CD14-positive monocyte (primary cell): ENCODE measurements at regions not wholly inside any gene's neighbourhood (a gene's known extent, or its start where the extent isn't known, plus 50 kb on each side); places are given as distances from the start of the nearest gene placed in this dataset.

Experiments
- DNase-seq, 3 donors: peaks; one replicate each; pipeline ENCODE4 v3.0.0-alpha.2; 2011 to 2022
- H2AFZ ChIP-seq: 2 replicates; pipeline ENCODE4 v1.6.0; 2012; ENCODE audit warnings: mild to moderate bottlenecking, low read depth, low read length, inconsistent platforms; ENCODE audit not compliant: insufficient read depth, poor library complexity, severe bottlenecking
- H3K27ac ChIP-seq, 2 donors: 1 replicate in 1 of 2; 2 replicates in 1 of 2; pipeline ENCODE4 v1.5.1; 2012 to 2013; ENCODE audit warnings: low read length in 2 of 2, control low read depth in 1 of 2, inconsistent platforms in 1 of 2, low read depth in 1 of 2, mild to moderate bottlenecking in 1 of 2
- H3K27me3 ChIP-seq, 2 donors: one replicate each; pipeline versions ENCODE4 v1.6.0 to v1.6.1; 2011 to 2013; ENCODE audit warnings: low read length in 2 of 2; ENCODE audit not compliant: control insufficient read depth in 2 of 2, insufficient read depth in 2 of 2
- H3K36me3 ChIP-seq, 2 donors: replicated peaks in 1 of 2; 1 replicate in 1 of 2; 2 replicates in 1 of 2; pipeline versions ENCODE4 v1.5.1 to v1.6.1; 2012 to 2013; ENCODE audit warnings: low read length in 2 of 2, control low read depth in 1 of 2, inconsistent platforms in 1 of 2, mild to moderate bottlenecking in 1 of 2; ENCODE audit not compliant: insufficient read depth in 2 of 2, control insufficient read depth in 1 of 2
- H3K4me1 ChIP-seq, 2 donors: 1 replicate in 1 of 2; 2 replicates in 1 of 2; pipeline versions ENCODE4 v1.5.1 to v1.6.1; 2012 to 2013; ENCODE audit warnings: low read length in 2 of 2, control low read depth in 1 of 2, inconsistent platforms in 1 of 2, mild to moderate bottlenecking in 1 of 2, moderate library complexity in 1 of 2; ENCODE audit not compliant: insufficient read depth in 2 of 2, control insufficient read depth in 1 of 2
- H3K4me2 ChIP-seq: replicated peaks from 2 replicates; pipeline ENCODE3; 2012; ENCODE audit warnings: low read length, moderate library complexity, mild to moderate bottlenecking; ENCODE audit not compliant: poor library complexity, severe bottlenecking; ENCODE audit errors: extremely low read depth
- H3K4me3 ChIP-seq, 3 experiments: fragments of 200-600 bp in 1 of 3; sonication (generic) in 1 of 3; replicated peaks in 1 of 3; 1 replicate in 2 of 3; 2 replicates in 1 of 3; pipeline ENCODE4 v1.5.1; 2011 to 2013; ENCODE audit warnings: low read length in 3 of 3, mild to moderate bottlenecking in 3 of 3, control low read depth in 2 of 3, low read depth in 2 of 3, inconsistent platforms in 1 of 3, moderate library complexity in 1 of 3
- H3K79me2 ChIP-seq: 2 replicates; pipeline ENCODE4 v1.6.0; 2012; ENCODE audit warnings: mild to moderate bottlenecking, control low read depth, inconsistent platforms, low read length, moderate library complexity; ENCODE audit not compliant: insufficient read depth
- H3K9ac ChIP-seq: 2 replicates; pipeline ENCODE4 v1.6.0; 2017; ENCODE audit warnings: low read length, mild to moderate bottlenecking; ENCODE audit not compliant: insufficient read depth, poor library complexity, severe bottlenecking
- H3K9me3 ChIP-seq, 2 donors: replicated peaks in 1 of 2; 1 replicate in 1 of 2; 2 replicates in 1 of 2; pipeline versions ENCODE4 v1.5.1 to v1.6.1; 2012 to 2013; ENCODE audit warnings: low read length in 2 of 2, control low read depth in 1 of 2; ENCODE audit not compliant: control insufficient read depth in 1 of 2, insufficient read depth in 1 of 2
- H4K20me1 ChIP-seq: 2 replicates; pipeline ENCODE4 v1.6.0; 2012; ENCODE audit warnings: mild to moderate bottlenecking, low read length, control low read depth, moderate library complexity; ENCODE audit not compliant: insufficient read depth
- H3K27ac Mint-ChIP-seq, 7 donors: one replicate each; pipeline ENCODE4 v1.8.0; 2020; ENCODE audit warnings: mild to moderate bottlenecking in 7 of 7, mixed read lengths in 7 of 7, moderate library complexity in 6 of 7, inconsistent platforms in 2 of 7
- H3K27me3 Mint-ChIP-seq, 3 donors: one replicate each; pipeline ENCODE4 v1.8.0; 2021 to 2022; ENCODE audit warnings: low read depth in 3 of 3, mild to moderate bottlenecking in 3 of 3, mixed read lengths in 3 of 3, moderate library complexity in 3 of 3, inconsistent platforms in 1 of 3
- H3K36me3 Mint-ChIP-seq, 2 donors: one replicate each; pipeline ENCODE4 v1.8.0; 2020; ENCODE audit warnings: mixed read lengths in 2 of 2, inconsistent platforms in 1 of 2, mild to moderate bottlenecking in 1 of 2
- H3K4me1 Mint-ChIP-seq: one replicate; pipeline ENCODE4 v1.8.0; 2020; ENCODE audit warnings: mild to moderate bottlenecking, mixed read lengths
- H3K4me3 Mint-ChIP-seq, 2 donors: one replicate each; pipeline ENCODE4 v1.8.0; 2020; ENCODE audit warnings: mild to moderate bottlenecking in 2 of 2, mixed read lengths in 2 of 2, moderate library complexity in 1 of 2
- H3K9me3 Mint-ChIP-seq, 7 donors: one replicate each; pipeline ENCODE4 v1.8.0; 2020 to 2022; ENCODE audit warnings: mixed read lengths in 7 of 7, mild to moderate bottlenecking in 6 of 7, moderate library complexity in 6 of 7, inconsistent platforms in 2 of 7
- WGBS: methylation state at CpG from one replicate; pipeline ENCODE4 v1.1.5; 2013; ENCODE audit warnings: missing lambda C conversion rate; ENCODE audit not compliant: insufficient coverage; 5-methylcytosine and 5-hydroxymethylcytosine counted together
- intact Hi-C, 2 donors: fragments of 100-400 bp; cut with micrococcal nuclease; formaldehyde crosslinking; loops; one replicate each; pipeline versions ENCODE4 v1.15.0 to v1.15.1; 2023
- TF ChIP-seq, protein P1 (sequence below): fragments of 200-600 bp; IDR thresholded peaks from one replicate; pipeline ENCODE4 v1.8.0; 2022; ENCODE audit warnings: antibody characterized with exemption, mild to moderate bottlenecking

DNA sequence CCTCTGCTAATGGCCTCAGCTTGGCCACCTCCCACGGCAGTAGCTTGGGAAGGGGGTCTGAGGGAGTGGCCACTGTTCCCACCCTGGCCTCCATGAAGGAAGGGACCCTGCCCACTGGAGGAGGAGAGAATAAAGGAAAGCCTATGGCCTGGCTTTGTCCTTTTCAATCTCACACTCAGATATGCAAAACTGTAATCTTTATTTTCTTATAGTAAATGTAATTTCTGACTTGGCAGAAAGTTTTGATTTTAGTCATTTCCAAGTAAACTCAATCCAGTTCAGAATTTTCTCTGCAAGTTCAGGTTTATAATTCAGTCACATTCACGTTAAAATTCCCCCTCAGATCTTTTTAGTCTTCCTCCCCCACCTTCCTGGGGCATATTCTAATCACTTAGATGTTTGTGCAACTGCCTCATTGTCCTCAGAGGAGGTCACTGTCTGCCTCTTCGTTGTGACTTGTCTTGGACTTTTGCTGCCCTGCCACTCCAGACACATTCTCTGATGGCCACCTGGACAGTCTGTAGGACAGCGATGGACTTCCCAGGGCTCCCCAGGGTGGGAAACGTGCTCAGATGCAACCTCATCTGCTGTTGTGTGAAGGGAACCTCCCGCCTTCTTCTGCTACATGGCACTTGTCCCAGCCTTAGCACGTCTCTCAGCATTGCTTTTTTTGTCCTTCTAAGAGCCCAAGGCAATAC is 222.8 kb upstream of the TBL1XR1 start:
- Histone ChIP-seq H3K9me3 (no peaks in the 10 kb centered on the region), H3K4me2 (no peak overlapping the region), H3K9ac (no peak overlapping the region), H4K20me1 (no peaks in the 10 kb centered on the region), H3K4me1 (peaks cover 7 to 9% of the 10 kb centered on the region in 2 donors), H3K79me2 (no peaks in the 10 kb centered on the region), H3K27ac (no peak overlapping the region), H2AFZ (no peak overlapping the region), H3K27me3 (no peaks in the 10 kb centered on the region), H3K36me3 (no peaks in the 10 kb centered on the region), H3K4me3 (no peak overlapping the region)
- H3K4me1 Mint-ChIP-seq, result peaks cover 9% of the 10 kb centered on the region
- 78% methylated on average over 6 of the region's 7 CpGs for WGBS
- intact Hi-C loops, result loop anchor here in 1 of 2 donors (10.0 kb wide), 1 partner anchor 55 kb away; no protein-coding TSS in a partner anchor
- H3K4me3 Mint-ChIP-seq, result no peak overlapping the region
- TF ChIP-seq, protein P1, sequence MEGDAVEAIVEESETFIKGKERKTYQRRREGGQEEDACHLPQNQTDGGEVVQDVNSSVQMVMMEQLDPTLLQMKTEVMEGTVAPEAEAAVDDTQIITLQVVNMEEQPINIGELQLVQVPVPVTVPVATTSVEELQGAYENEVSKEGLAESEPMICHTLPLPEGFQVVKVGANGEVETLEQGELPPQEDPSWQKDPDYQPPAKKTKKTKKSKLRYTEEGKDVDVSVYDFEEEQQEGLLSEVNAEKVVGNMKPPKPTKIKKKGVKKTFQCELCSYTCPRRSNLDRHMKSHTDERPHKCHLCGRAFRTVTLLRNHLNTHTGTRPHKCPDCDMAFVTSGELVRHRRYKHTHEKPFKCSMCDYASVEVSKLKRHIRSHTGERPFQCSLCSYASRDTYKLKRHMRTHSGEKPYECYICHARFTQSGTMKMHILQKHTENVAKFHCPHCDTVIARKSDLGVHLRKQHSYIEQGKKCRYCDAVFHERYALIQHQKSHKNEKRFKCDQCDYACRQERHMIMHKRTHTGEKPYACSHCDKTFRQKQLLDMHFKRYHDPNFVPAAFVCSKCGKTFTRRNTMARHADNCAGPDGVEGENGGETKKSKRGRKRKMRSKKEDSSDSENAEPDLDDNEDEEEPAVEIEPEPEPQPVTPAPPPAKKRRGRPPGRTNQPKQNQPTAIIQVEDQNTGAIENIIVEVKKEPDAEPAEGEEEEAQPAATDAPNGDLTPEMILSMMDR, result no peak
- H3K9me3 Mint-ChIP-seq, result peaks cover 0 to 2% (median 0%) of the 10 kb centered on the region in 7 donors
- no peaks in the 10 kb centered on the region for H3K36me3 Mint-ChIP-seq
- peaks cover 0 to 2% (median 0%) of the 10 kb centered on the region in 3 donors for H3K27me3 Mint-ChIP-seq
- no peak for DNase-seq
- no peak overlapping the region for H3K27ac Mint-ChIP-seq

DNA sequence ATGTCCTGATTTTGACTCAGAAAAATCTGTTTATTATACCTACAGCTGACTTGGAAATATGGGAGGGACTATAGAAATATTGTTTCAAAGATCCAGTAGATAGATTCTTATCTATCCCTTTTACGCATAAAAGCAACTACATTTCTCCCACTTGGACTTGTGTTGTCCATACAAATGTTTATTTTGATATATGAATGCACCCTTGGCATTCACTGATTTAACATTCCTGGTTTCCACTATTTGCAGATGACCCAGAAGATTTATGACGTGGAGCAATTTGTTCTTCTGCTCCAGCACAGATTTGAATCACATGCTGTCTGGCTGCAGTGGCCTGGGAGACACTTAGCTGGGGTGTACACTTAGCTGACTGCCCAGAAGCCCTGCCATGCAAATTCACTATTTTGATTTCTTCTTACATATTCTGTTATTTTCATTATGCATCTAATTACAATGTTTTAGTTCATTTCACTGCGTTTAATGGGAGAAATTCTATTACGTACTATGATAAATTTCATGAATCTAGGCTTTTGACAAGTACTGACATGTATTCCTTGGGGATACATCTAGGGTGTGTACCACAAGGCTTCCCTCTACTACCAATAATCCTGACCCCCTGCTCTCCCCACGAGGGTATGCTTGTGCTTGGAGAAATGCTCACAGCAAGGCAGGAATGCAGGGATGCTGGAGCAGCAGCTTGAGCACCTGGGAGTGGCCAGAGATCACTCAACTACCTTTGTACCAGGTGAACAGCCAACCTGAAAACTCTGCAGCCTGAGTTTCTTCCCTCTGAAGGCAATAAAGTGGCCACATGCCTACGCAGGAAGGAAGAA is 223.6 kb upstream of the TBL1XR1 start:
- no peak overlapping the region for H3K4me3 Mint-ChIP-seq
- no peak overlapping the region for H3K27ac ChIP-seq
- H3K9me3 ChIP-seq, result no peaks in the 10 kb centered on the region
- H2AFZ ChIP-seq, result no peak overlapping the region
- no peaks in the 10 kb centered on the region for H3K79me2 ChIP-seq
- H3K4me2 ChIP-seq, result no peak overlapping the region
- DNase-seq, result no peak
- intact Hi-C loops, result loop anchor here in 1 of 2 donors (10.0 kb wide), 1 partner anchor 56 kb away; no protein-coding TSS in a partner anchor
- no peaks in the 10 kb centered on the region for H3K36me3 Mint-ChIP-seq
- no peaks in the 10 kb centered on the region for H4K20me1 ChIP-seq
- WGBS, result 97% methylated on average over 3 of the region's 6 CpGs
- peaks cover 16 to 17% of the 10 kb centered on the region in 2 donors for H3K4me1 ChIP-seq
- H3K27me3 Mint-ChIP-seq, result peaks cover 0 to 2% (median 0%) of the 10 kb centered on the region in 3 donors
- TF ChIP-seq, protein P1, result no peak
- H3K4me3 ChIP-seq, result no peak overlapping the region
- no peaks in the 10 kb centered on the region for H3K27me3 ChIP-seq
- peaks cover 0 to 1% (median 0%) of the 10 kb centered on the region in 7 donors for H3K9me3 Mint-ChIP-seq
- no peak overlapping the region for H3K27ac Mint-ChIP-seq
- H3K9ac ChIP-seq, result no peak overlapping the region
- no peaks in the 10 kb centered on the region for H3K36me3 ChIP-seq
- H3K4me1 Mint-ChIP-seq, result peaks cover 17% of the 10 kb centered on the region
